Stimulated activated memory B cell treated with anti-CD40 and anti-IgM and Interleukin-4, amounts not matched to agents 10 μg/mL and 1 μg/mL and 100 μg/mL, for 72 hours (primary cell): ENCODE measurements at regions not wholly inside any gene's neighbourhood (a gene's known extent, or its start where the extent isn't known, plus 50 kb on each side); places are given as distances from the start of the nearest gene placed in this dataset.
A peak's percentile ranks its signal among the peaks of the same experiment; 100 is the strongest.
"Not testable (repeated sequence)": the region's sequence is repeated elsewhere in the genome, so short reads cannot be mapped to it uniquely, and the experiment has no call there.

Source experiments
- ATAC-seq: fragments of 150-1000 bp; cut with Tn5 transposase; 2 replicates; pipeline ENCODE4 v1.10.0; 2021
- H3K27ac Mint-ChIP-seq: one replicate; pipeline ENCODE4 v1.8.0; 2022; ENCODE audit warnings: mild to moderate bottlenecking, mixed read lengths
- H3K27me3 Mint-ChIP-seq: one replicate; pipeline ENCODE4 v1.8.0; 2022; ENCODE audit warnings: mixed read lengths
- H3K36me3 Mint-ChIP-seq: one replicate; pipeline ENCODE4 v1.8.0; 2022; ENCODE audit warnings: mixed read lengths
- H3K4me1 Mint-ChIP-seq: one replicate; pipeline ENCODE4 v1.8.0; 2022; ENCODE audit warnings: mixed read lengths
- H3K4me3 Mint-ChIP-seq: one replicate; pipeline ENCODE4 v1.8.0; 2022; ENCODE audit warnings: mild to moderate bottlenecking, moderate library complexity, mixed read lengths
- H3K9me3 Mint-ChIP-seq: one replicate; pipeline ENCODE4 v1.8.0; 2022; ENCODE audit warnings: mixed read lengths

- H3K36me3 Mint-ChIP-seq, ATAC-seq: not testable (repeated sequence)
Measured at GRCh38 chrY:18393633-18394032, 152.9 kb upstream of the HSFY1 start.

GRCh38 chrY:18420846-18421245 is 125.7 kb upstream of the HSFY1 start:
- not testable (repeated sequence) for H3K36me3 Mint-ChIP-seq, H3K9me3 Mint-ChIP-seq, H3K4me3 Mint-ChIP-seq, ATAC-seq, H3K4me1 Mint-ChIP-seq, H3K27ac Mint-ChIP-seq, H3K27me3 Mint-ChIP-seq

More at GRCh38 chrY:18393633-18394032, 152.9 kb upstream of the HSFY1 start:
- not testable (repeated sequence) for H3K9me3 Mint-ChIP-seq, H3K4me1 Mint-ChIP-seq, H3K27ac Mint-ChIP-seq, H3K4me3 Mint-ChIP-seq, H3K27me3 Mint-ChIP-seq

DNA sequence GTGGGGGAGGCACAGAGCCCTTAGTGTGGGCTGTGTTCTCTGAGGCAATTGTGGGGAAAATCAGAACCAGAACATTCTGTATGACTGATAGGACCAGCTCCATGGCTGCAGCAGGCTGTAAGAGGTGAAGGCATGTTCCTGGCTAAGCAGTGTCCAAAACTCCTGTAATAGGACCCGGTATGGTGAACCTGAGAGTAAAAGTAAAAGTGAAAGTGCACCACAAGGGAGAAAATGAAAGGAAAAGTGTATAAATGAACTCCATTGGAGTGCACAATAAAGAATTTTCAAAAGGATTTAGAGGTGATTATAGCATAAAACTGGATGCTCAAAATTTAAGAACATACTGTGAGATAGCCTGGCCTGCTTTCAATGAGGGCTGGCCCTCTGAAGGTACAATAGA is 125.1 kb upstream of the HSFY1 start:
- H3K36me3 Mint-ChIP-seq, ATAC-seq, H3K4me3 Mint-ChIP-seq, H3K4me1 Mint-ChIP-seq, H3K27me3 Mint-ChIP-seq, H3K9me3 Mint-ChIP-seq, H3K27ac Mint-ChIP-seq: not testable (repeated sequence)

- not testable (repeated sequence) for ATAC-seq, H3K36me3 Mint-ChIP-seq, H3K27ac Mint-ChIP-seq, H3K4me3 Mint-ChIP-seq, H3K9me3 Mint-ChIP-seq, H3K27me3 Mint-ChIP-seq, H3K4me1 Mint-ChIP-seq
Measured at GRCh38 chrY:18423970-18424608, 122.4 kb upstream of the HSFY1 start.

GRCh38 chrY:18433540-18433939 is 113.0 kb upstream of the HSFY1 start:
- ATAC-seq, H3K27ac Mint-ChIP-seq, H3K9me3 Mint-ChIP-seq, H3K4me3 Mint-ChIP-seq, H3K4me1 Mint-ChIP-seq, H3K27me3 Mint-ChIP-seq, H3K36me3 Mint-ChIP-seq: not testable (repeated sequence)

- H3K9me3 Mint-ChIP-seq, H3K36me3 Mint-ChIP-seq, H3K27me3 Mint-ChIP-seq, H3K4me3 Mint-ChIP-seq, H3K27ac Mint-ChIP-seq, H3K4me1 Mint-ChIP-seq: not testable (repeated sequence)
- ATAC-seq, result peak; percentile 34
Measured at GRCh38 chrY:18445853-18446252, 100.7 kb upstream of the HSFY1 start.

DNA sequence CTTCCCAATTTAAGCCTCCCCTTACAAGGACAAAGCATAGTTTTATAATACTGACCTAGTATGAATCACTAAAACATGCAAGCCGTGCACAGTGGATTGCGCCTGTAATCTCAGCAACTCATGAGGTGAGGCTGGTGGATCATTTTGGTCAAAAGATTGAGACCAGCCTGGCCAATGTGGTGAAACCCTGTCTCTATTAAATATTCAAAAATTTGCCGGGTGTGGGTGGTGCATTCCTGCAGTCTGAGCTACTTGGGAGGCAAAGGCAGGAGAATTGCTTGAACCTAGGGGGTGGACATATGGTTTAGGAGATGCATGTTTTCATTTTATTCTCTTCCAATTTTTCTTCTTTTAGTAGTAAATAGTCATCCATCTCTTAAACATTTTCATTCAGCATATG is 93.7 kb upstream of the HSFY1 start:
- not testable (repeated sequence) for H3K4me3 Mint-ChIP-seq, H3K9me3 Mint-ChIP-seq, H3K27me3 Mint-ChIP-seq, ATAC-seq, H3K36me3 Mint-ChIP-seq, H3K4me1 Mint-ChIP-seq, H3K27ac Mint-ChIP-seq

- not testable (repeated sequence) for H3K9me3 Mint-ChIP-seq, H3K4me1 Mint-ChIP-seq, H3K27ac Mint-ChIP-seq, H3K27me3 Mint-ChIP-seq, H3K4me3 Mint-ChIP-seq, ATAC-seq, H3K36me3 Mint-ChIP-seq
Measured at GRCh38 chrY:18459136-18459535, 87.4 kb upstream of the HSFY1 start.

DNA sequence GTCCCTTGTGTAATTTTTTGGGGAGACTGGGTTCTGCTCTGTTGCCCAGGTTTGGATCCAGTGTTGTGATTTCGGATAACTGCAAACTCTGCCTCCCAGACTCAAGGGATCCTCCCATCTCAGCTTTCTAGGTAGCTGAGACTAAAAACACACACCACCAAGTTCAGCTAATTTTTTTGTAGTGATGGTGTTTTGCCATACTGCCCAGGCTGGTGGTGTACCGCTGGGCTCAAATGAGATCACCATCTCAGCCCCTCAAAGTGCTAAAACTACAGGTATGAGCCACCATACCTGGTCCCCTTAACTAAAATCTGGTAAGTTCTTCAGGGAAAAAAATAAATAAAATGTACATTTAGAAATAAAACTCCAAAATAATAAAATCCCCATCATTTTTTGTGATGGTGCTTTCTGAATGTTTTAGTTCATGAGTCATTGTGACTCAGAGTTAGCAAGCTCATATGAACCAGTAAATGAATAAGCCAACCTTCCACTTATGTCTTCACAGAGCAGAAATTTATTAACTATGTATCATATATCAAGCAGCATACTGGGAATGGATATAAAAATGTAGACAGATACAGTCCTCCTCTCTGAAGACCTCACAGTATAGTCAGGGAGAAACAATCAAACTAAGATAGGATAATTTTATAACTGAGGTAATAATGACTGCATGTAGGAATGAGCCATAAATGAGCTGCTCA is 85.2 kb upstream of the HSFY1 start:
- not testable (repeated sequence) for H3K36me3 Mint-ChIP-seq, H3K9me3 Mint-ChIP-seq, H3K4me1 Mint-ChIP-seq, H3K27ac Mint-ChIP-seq, H3K27me3 Mint-ChIP-seq, H3K4me3 Mint-ChIP-seq, ATAC-seq

GRCh38 chrY:18464812-18465211 is 81.7 kb upstream of the HSFY1 start:
- H3K4me1 Mint-ChIP-seq, H3K27ac Mint-ChIP-seq, H3K27me3 Mint-ChIP-seq, H3K4me3 Mint-ChIP-seq, H3K9me3 Mint-ChIP-seq, ATAC-seq, H3K36me3 Mint-ChIP-seq: not testable (repeated sequence)

- not testable (repeated sequence) for H3K36me3 Mint-ChIP-seq, H3K4me1 Mint-ChIP-seq, H3K9me3 Mint-ChIP-seq, H3K4me3 Mint-ChIP-seq, H3K27me3 Mint-ChIP-seq, ATAC-seq, H3K27ac Mint-ChIP-seq
Measured at GRCh38 chrY:18466661-18467060, 79.9 kb upstream of the HSFY1 start.

DNA sequence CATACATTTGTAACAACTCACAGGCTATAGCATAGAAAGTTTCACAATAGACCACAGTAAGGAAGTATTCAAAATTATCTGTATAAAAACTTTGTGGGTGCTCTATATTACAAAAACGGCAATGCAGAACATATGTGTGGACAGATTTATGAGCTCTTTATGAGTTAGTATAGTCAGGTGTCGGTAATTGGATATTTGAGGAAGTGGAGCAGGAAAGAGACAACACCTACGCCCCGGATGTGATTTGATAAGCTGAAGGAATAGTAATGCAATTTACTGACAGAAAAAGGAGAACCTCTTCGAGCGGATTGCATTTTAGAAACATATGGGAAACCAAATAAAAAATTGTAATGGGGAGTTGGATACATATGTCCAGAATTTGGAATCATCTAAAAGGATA is 63.2 kb upstream of the HSFY1 start:
- H3K27ac Mint-ChIP-seq, ATAC-seq, H3K36me3 Mint-ChIP-seq, H3K9me3 Mint-ChIP-seq, H3K4me3 Mint-ChIP-seq, H3K27me3 Mint-ChIP-seq, H3K4me1 Mint-ChIP-seq: not testable (repeated sequence)
